ENCODE measurements at regions not wholly inside any gene's neighbourhood (a gene's known extent, or its start where the extent isn't known, plus 50 kb on each side); places are given as distances from the start of the nearest gene placed in this dataset.
A peak's percentile ranks its signal among the peaks of the same experiment; 100 is the strongest.

- ATAC-seq, result no peak
- no peak for DNase-seq
- intact Hi-C loops (cut with DNase I, micrococcal nuclease), result no loop called here
These were observed 156.6 kb downstream of the OPN5 start for GRCh38 chr6:47938405-47938804.

- no peak for ATAC-seq
- no peak for DNase-seq
- intact Hi-C loops (cut with DNase I, micrococcal nuclease), result no loop called here
These were observed 155.0 kb downstream of the OPN5 start for GRCh38 chr6:47936820-47937219.

GRCh38 chr6:47934023-47934422 lies 152.2 kb downstream of the OPN5 start:
- no peak for DNase-seq
- no peak for ATAC-seq
- intact Hi-C loops (cut with DNase I, micrococcal nuclease), result no loop called here

- DNase-seq, result peak in 1 of 2 donors; percentile 21
- intact Hi-C loops (cut with DNase I, micrococcal nuclease), result no loop called here
- ATAC-seq, result peak; percentile 88
These were observed 150.7 kb downstream of the OPN5 start for GRCh38 chr6:47932575-47932974.

- intact Hi-C loops (cut with DNase I, micrococcal nuclease), result no loop called here
- DNase-seq (no peak), ATAC-seq (no peak)
These were observed 142.2 kb downstream of the OPN5 start for GRCh38 chr6:47924001-47924400.

- ATAC-seq (no peak), DNase-seq (no peak)
- intact Hi-C loops (cut with DNase I, micrococcal nuclease), result no loop called here
These were observed 140.6 kb downstream of the OPN5 start for GRCh38 chr6:47922391-47922790.

- DNase-seq, result no peak
- intact Hi-C loops (cut with DNase I, micrococcal nuclease), result no loop called here
- ATAC-seq, result no peak
These were observed 138.0 kb downstream of the OPN5 start for GRCh38 chr6:47919875-47920274.

GRCh38 chr6:47917811-47918210 lies 136.0 kb downstream of the OPN5 start:
- no peak for ATAC-seq
- no peak for DNase-seq
- intact Hi-C loops (cut with DNase I, micrococcal nuclease), result no loop called here

GRCh38 chr6:47917202-47917601 lies 135.4 kb downstream of the OPN5 start:
- DNase-seq (no peak), ATAC-seq (no peak)
- intact Hi-C loops (cut with DNase I, micrococcal nuclease), result no loop called here

- intact Hi-C loops (cut with DNase I, micrococcal nuclease), result no loop called here
- DNase-seq (no peak), ATAC-seq (no peak)
These were observed 133.2 kb downstream of the OPN5 start for GRCh38 chr6:47915017-47915416.

- intact Hi-C loops (cut with DNase I, micrococcal nuclease), result no loop called here
- ATAC-seq (no peak), DNase-seq (no peak)
These were observed 126.4 kb downstream of the OPN5 start for GRCh38 chr6:47908271-47908670.

- ATAC-seq (no peak), DNase-seq (no peak)
- intact Hi-C loops (cut with DNase I, micrococcal nuclease), result no loop called here
These were observed 123.9 kb downstream of the OPN5 start for GRCh38 chr6:47905717-47906116.

GRCh38 chr6:47897247-47897646 lies 115.4 kb downstream of the OPN5 start:
- intact Hi-C loops (cut with DNase I, micrococcal nuclease), result no loop called here
- DNase-seq, result no peak
- no peak for ATAC-seq

GRCh38 chr6:47890326-47890875 lies 108.6 kb downstream of the OPN5 start:
- intact Hi-C loops (cut with DNase I, micrococcal nuclease), result no loop called here
- no peak for DNase-seq
- no peak for ATAC-seq

- no peak for ATAC-seq
- no peak for DNase-seq
- intact Hi-C loops (cut with DNase I, micrococcal nuclease), result no loop called here
These were observed 97.2 kb downstream of the OPN5 start for GRCh38 chr6:47879015-47879414.
